Nucleus accumbens (tissue), 56 donors: ENCODE measurements at regions not wholly inside any gene's neighbourhood (a gene's known extent, or its start where the extent isn't known, plus 50 kb on each side); places are given as distances from the start of the nearest gene placed in this dataset.

Experiments
- DNase-seq, 56 donors: peaks; one replicate each; lab custom pipeline; 2025; lab: John Stamatoyannopoulos, UW

DNA sequence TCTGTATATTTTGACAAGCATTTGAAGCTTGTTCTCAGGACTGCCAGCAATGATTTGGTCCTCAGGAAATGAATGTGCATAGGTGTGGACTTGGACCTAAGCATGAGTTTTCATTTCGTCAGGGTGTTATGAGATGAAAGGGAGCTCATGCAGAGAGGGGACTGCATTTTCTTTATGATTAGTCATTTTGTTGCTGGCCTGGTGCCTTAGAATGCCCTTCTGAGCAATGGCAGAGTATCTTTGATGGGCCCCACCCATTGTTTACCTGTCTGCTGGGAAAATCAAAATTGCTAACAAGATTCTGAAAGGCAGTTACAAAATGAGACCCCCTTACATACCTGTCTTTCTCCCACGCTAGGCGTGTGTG is 51.5 kb upstream of the MTHFD1L start:
- DNase-seq, result no peak
